Endothelial cell of umbilical vein (primary cell): ENCODE measurements at regions not wholly inside any gene's neighbourhood (a gene's known extent, or its start where the extent isn't known, plus 50 kb on each side); places are given as distances from the start of the nearest gene placed in this dataset.

Source experiments
- BruUV-seq: library from RNA; stranded (reverse); fragments of 400-500 nt; replicated peaks from 2 replicates; lab custom pipeline; 2021; lab: Mats Ljungman, UMichigan
- CTCF ChIA-PET: fragments of 300-600, 350-600 bp; sonication (Branson Sonifier 250); formaldehyde crosslinking; loops from one replicate; lab custom pipeline; 2021; ENCODE audit warnings: antibody characterized with exemption, inconsistent platforms; lab: Charles Lee
- POLR2A ChIA-PET: fragments of 300-600, 350-600 bp; sonication (Branson Sonifier 250); formaldehyde crosslinking; loops from one replicate; lab custom pipeline; 2021; ENCODE audit warnings: antibody characterized with exemption, inconsistent platforms; lab: Charles Lee
- DNase-seq: peaks from one replicate; pipeline ENCODE4 v3.0.0-alpha.2; 2011; ENCODE audit warnings: low read depth, low spot score
- FAIRE-seq: peaks from 2 replicates; lab custom pipeline; 2011; peaks lifted over from hg19 to GRCh38; lab: Jason Lieb, UNC
- H2AFZ ChIP-seq: 2 replicates; pipeline ENCODE4 v1.6.0; 2012; ENCODE audit warnings: low read depth, low read length, control low read depth, inconsistent platforms
- H3K27ac ChIP-seq: 2 replicates; pipeline ENCODE4 v1.5.1; 2011; ENCODE audit warnings: low read depth, mild to moderate bottlenecking, control low read depth, low read length, moderate library complexity; ENCODE audit not compliant: insufficient read depth
- H3K27me3 ChIP-seq, 2 experiments: 2 replicates each; pipeline versions ENCODE4 v1.6.0 to v1.6.1; 2011; ENCODE audit warnings: low read length in 2 of 2, mixed read lengths in 1 of 2; ENCODE audit not compliant: control insufficient read depth in 2 of 2, insufficient read depth in 2 of 2
- H3K36me3 ChIP-seq, 2 experiments: 2 replicates in 1 of 2; 3 replicates in 1 of 2; pipeline ENCODE4 v1.5.1; 2011; ENCODE audit warnings: low read length in 2 of 2, mild to moderate bottlenecking in 1 of 2, moderate library complexity in 1 of 2; ENCODE audit not compliant: control insufficient read depth in 2 of 2, insufficient read depth in 2 of 2; ENCODE audit errors: extremely low read depth in 1 of 2
- H3K4me1 ChIP-seq: 3 replicates; pipeline ENCODE4 v1.5.1; 2011; ENCODE audit warnings: mild to moderate bottlenecking, low read length; ENCODE audit not compliant: control insufficient read depth, insufficient read depth; ENCODE audit errors: extremely low read depth
- H3K4me2 ChIP-seq: 2 replicates; pipeline ENCODE4 v1.6.1; 2011; ENCODE audit warnings: low read length, control low read depth, mixed read lengths; ENCODE audit not compliant: insufficient read depth
- H3K4me3 ChIP-seq, 3 experiments: fragments of 200-600 bp in 1 of 3; sonication (generic), shearing (Covaris generic) in 1 of 3; replicated peaks in 1 of 3; 2 replicates each; pipeline ENCODE4 v1.5.1; 2011 to 2016; ENCODE audit warnings: control low read depth in 3 of 3, low read length in 3 of 3, mild to moderate bottlenecking in 2 of 3, inconsistent platforms in 1 of 3, low read depth in 1 of 3, moderate library complexity in 1 of 3; ENCODE audit not compliant: insufficient read depth in 1 of 3
- H3K79me2 ChIP-seq: 2 replicates; pipeline ENCODE4 v1.6.0; 2012; ENCODE audit warnings: low read length, inconsistent platforms; ENCODE audit not compliant: control insufficient read depth, insufficient read depth
- H3K9ac ChIP-seq: replicated peaks from 2 replicates; pipeline ENCODE3; 2011; ENCODE audit warnings: low read length, control low read depth; ENCODE audit not compliant: insufficient read depth; ENCODE audit errors: extremely low read depth
- H3K9me1 ChIP-seq: replicated peaks from 3 replicates; pipeline ENCODE4 v1.6.0; 2011; ENCODE audit warnings: mild to moderate bottlenecking, low read length; ENCODE audit not compliant: control insufficient read depth, insufficient read depth; ENCODE audit errors: extremely low read depth
- H3K9me3 ChIP-seq: replicated peaks from 2 replicates; pipeline ENCODE4 v1.5.1; 2012; ENCODE audit warnings: low read length, inconsistent platforms; ENCODE audit not compliant: control insufficient read depth, insufficient read depth
- H4K20me1 ChIP-seq: replicated peaks from 2 replicates; pipeline ENCODE3; 2011; ENCODE audit warnings: mild to moderate bottlenecking, low read length; ENCODE audit not compliant: control insufficient read depth, insufficient read depth; ENCODE audit errors: extremely low read depth
- EZH2 ChIP-seq: IDR thresholded peaks from 2 replicates; pipeline ENCODE4 v1.6.1; 2012; ENCODE audit warnings: borderline replicate concordance, low read depth, mild to moderate bottlenecking, moderate library complexity, low read length, inconsistent platforms; ENCODE audit not compliant: severe bottlenecking
- FOS ChIP-seq: IDR thresholded peaks from 2 replicates; pipeline ENCODE4 v1.6.1; 2011; ENCODE audit warnings: mild to moderate bottlenecking, low read length, moderate library complexity, borderline replicate concordance; ENCODE audit not compliant: insufficient read depth
- GATA2 ChIP-seq: IDR thresholded peaks from 2 replicates; pipeline ENCODE4 v1.7.0; 2011; ENCODE audit warnings: low read depth, mild to moderate bottlenecking, moderate library complexity, mixed read lengths, low read length; ENCODE audit not compliant: insufficient read length, insufficient read depth
- JUN ChIP-seq: IDR thresholded peaks from 2 replicates; pipeline ENCODE4 v1.6.1; 2011; ENCODE audit warnings: borderline replicate concordance, low read depth; ENCODE audit not compliant: insufficient read length, insufficient read depth
- MYC ChIP-seq: IDR thresholded peaks from one replicate; pipeline ENCODE4 v1.6.1; 2011; ENCODE audit warnings: mild to moderate bottlenecking, low read depth, low read length
- POLR2A ChIP-seq: IDR thresholded peaks from 2 replicates; pipeline ENCODE4 v1.6.1; 2012; ENCODE audit warnings: low read depth, mild to moderate bottlenecking, control low read depth, low read length
- POLR2AphosphoS5 ChIP-seq: IDR thresholded peaks from 2 replicates; pipeline ENCODE4 v1.6.1; 2012; ENCODE audit warnings: low read depth, mild to moderate bottlenecking, control low read depth, low read length, moderate library complexity; ENCODE audit not compliant: insufficient read depth
- dilution Hi-C: fragments of 300-500 bp; cut with MboI; formaldehyde crosslinking; loops from one replicate; pipeline ENCODE4 v1.15.0; 2019; ENCODE audit warnings: low sequenced_read_pairs; ENCODE audit not compliant: extremely low pct_ligation_motif_present
- intact Hi-C: fragments of 100-400 bp; cut with micrococcal nuclease; formaldehyde crosslinking; loops from one replicate; pipeline ENCODE4 v1.10.0; 2022
- TF ChIP-seq, protein P1 (sequence below): IDR thresholded peaks from 2 replicates; pipeline ENCODE4 v1.6.1; 2011; ENCODE audit not compliant: insufficient read depth, insufficient read length
- TF ChIP-seq, protein P2 (sequence below), 2 donors: IDR thresholded peaks; 1 replicate in 1 of 2; 2 replicates in 1 of 2; pipeline ENCODE4 v1.5.1; 2011; ENCODE audit warnings: low read length in 2 of 2, mild to moderate bottlenecking in 2 of 2, moderate library complexity in 2 of 2, control low read depth in 1 of 2, inconsistent platforms in 1 of 2, low read depth in 1 of 2; ENCODE audit not compliant: insufficient read depth in 1 of 2; ENCODE audit errors: extremely low read depth in 1 of 2

DNA sequence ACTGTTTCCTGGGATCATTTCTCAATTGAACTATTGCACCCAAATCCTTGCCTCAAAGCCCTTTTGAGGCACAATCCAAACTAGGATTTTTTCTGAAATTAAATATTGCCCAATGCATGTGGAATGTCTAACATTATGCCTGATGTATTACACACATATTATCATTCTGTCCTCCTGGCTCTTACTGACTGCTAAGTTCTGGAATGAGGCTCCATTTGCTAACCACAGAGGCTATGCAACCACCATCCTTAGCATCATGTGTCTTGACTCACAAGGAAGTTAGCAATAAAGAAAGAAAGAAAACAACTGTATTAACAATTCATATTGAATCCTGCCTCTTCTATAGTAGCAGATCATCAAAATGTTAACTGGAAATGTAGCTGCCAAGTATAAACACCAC, 1142.7 kb downstream of the CNTNAP5 start:
- no peak for FAIRE-seq
- TF ChIP-seq POLR2A (no peak), JUN (no peak), POLR2AphosphoS5 (no peak), FOS (no peak)
- TF ChIP-seq, protein P1, sequence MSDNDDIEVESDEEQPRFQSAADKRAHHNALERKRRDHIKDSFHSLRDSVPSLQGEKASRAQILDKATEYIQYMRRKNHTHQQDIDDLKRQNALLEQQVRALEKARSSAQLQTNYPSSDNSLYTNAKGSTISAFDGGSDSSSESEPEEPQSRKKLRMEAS = no peak
- TF ChIP-seq, protein P2, sequence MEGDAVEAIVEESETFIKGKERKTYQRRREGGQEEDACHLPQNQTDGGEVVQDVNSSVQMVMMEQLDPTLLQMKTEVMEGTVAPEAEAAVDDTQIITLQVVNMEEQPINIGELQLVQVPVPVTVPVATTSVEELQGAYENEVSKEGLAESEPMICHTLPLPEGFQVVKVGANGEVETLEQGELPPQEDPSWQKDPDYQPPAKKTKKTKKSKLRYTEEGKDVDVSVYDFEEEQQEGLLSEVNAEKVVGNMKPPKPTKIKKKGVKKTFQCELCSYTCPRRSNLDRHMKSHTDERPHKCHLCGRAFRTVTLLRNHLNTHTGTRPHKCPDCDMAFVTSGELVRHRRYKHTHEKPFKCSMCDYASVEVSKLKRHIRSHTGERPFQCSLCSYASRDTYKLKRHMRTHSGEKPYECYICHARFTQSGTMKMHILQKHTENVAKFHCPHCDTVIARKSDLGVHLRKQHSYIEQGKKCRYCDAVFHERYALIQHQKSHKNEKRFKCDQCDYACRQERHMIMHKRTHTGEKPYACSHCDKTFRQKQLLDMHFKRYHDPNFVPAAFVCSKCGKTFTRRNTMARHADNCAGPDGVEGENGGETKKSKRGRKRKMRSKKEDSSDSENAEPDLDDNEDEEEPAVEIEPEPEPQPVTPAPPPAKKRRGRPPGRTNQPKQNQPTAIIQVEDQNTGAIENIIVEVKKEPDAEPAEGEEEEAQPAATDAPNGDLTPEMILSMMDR (IDR thresholded peaks at IDR 0.05; ENCODE audit: extremely low read depth in 1 of 2, insufficient read depth in 1 of 2, low read depth in 1 of 2, low read length in 2 of 2) = no peak

DNA sequence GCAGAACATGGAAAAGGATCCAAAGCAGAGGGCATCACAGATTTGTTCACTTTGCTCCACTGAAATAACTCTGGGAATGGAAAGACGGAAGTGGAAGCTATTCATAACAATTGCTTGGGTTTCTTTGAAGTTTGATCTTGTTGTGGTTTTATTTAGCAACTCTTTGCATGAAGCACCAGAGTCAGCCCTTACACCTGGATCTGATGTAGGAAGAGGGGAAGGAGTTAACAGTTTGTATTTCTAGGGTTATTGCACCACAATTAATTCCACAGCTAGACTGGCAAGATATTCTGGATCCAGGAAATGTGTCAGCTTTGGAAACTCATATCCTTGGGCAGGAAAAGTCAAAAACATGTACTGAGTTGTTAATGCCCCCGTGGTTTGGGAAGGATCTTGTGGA, 1143.4 kb downstream of the CNTNAP5 start:
- Histone ChIP-seq H4K20me1 (no peaks in the 10 kb centered on the region), H3K79me2 (no peaks in the 10 kb centered on the region), H3K36me3 (no peaks in the 10 kb centered on the region), H3K4me3 (no peak overlapping the region), H3K27ac (no peak overlapping the region), H3K4me2 (no peak overlapping the region), H3K9me3 (peaks cover 9% of the 10 kb centered on the region), H3K4me1 (no peaks in the 10 kb centered on the region), H2AFZ (no peak overlapping the region), H3K27me3 (no peaks in the 10 kb centered on the region), H3K9me1 (no peaks in the 10 kb centered on the region), H3K9ac (no peak overlapping the region)
- ChIA-PET CTCF (no interaction called here), POLR2A (no interaction called here)
- BruUV-seq = no TSS peak
- TF ChIP-seq GATA2 (no peak), JUN (no peak), MYC (no peak), POLR2A (no peak), POLR2AphosphoS5 (no peak), FOS (no peak), EZH2 (no peak)
- TF ChIP-seq, protein P2 (IDR thresholded peaks at IDR 0.05; ENCODE audit: extremely low read depth in 1 of 2, insufficient read depth in 1 of 2, low read depth in 1 of 2, low read length in 2 of 2) = no peak
- TF ChIP-seq, protein P1 = no peak
- FAIRE-seq (no peak), DNase-seq (no peak)
- dilution Hi-C loops (no loop called here), intact Hi-C loops (no loop called here)

More for the DNA sequence above, 1142.7 kb downstream of the CNTNAP5 start:
- ChIA-PET POLR2A (no interaction called here), CTCF (no interaction called here)
- no peak overlapping the region for H3K4me2 ChIP-seq
- H3K79me2 ChIP-seq = no peaks in the 10 kb centered on the region
- no TSS peak for BruUV-seq
- no peaks in the 10 kb centered on the region for H3K27me3 ChIP-seq
- H3K4me3 ChIP-seq = no peak overlapping the region
- H3K27ac ChIP-seq = no peak overlapping the region
- no peaks in the 10 kb centered on the region for H3K9me1 ChIP-seq
- dilution Hi-C loops (no loop called here), intact Hi-C loops (no loop called here)
- H3K4me1 ChIP-seq = no peaks in the 10 kb centered on the region
- H2AFZ ChIP-seq = no peak overlapping the region
- H4K20me1 ChIP-seq = no peaks in the 10 kb centered on the region
- no peak for DNase-seq
- H3K9me3 ChIP-seq = peaks cover 7% of the 10 kb centered on the region
- H3K36me3 ChIP-seq = no peaks in the 10 kb centered on the region
- no peak overlapping the region for H3K9ac ChIP-seq
